Bronchial epithelial cell (primary cell): ENCODE measurements at regions not wholly inside any gene's neighbourhood (a gene's known extent, or its start where the extent isn't known, plus 50 kb on each side); places are given as distances from the start of the nearest gene placed in this dataset.
A peak's percentile ranks its signal among the peaks of the same experiment; 100 is the strongest.

ENCODE experiments used
- DNase-seq: peaks from one replicate; pipeline ENCODE4 v3.0.0-alpha.2; 2010; ENCODE audit warnings: low read depth
- FAIRE-seq: peaks from 2 replicates; lab custom pipeline; 2011; peaks lifted over from hg19 to GRCh38; lab: Jason Lieb, UNC
- H3K27me3 ChIP-seq: 2 replicates; pipeline ENCODE4 v1.5.1; 2011; ENCODE audit warnings: low read length; ENCODE audit not compliant: control insufficient read depth, insufficient read depth
- H3K36me3 ChIP-seq: 2 replicates; pipeline ENCODE4 v1.5.1; 2011; ENCODE audit warnings: low read length; ENCODE audit not compliant: control insufficient read depth, insufficient read depth
- H3K4me3 ChIP-seq: 2 replicates; pipeline ENCODE4 v1.5.1; 2011; ENCODE audit warnings: mild to moderate bottlenecking, low read depth, low read length, control low read depth
- CTCF ChIP-seq: IDR thresholded peaks from 2 replicates; pipeline ENCODE4 v1.5.1; 2011; ENCODE audit warnings: mild to moderate bottlenecking, moderate library complexity, low read length, control low read depth, inconsistent platforms; ENCODE audit not compliant: insufficient read depth, severe bottlenecking

GRCh38 chr9:14987858-14988257 lies 77.6 kb upstream of the FREM1 start:
- TF ChIP-seq CTCF: no peak
- Histone ChIP-seq H3K4me3 (no peak overlapping the region), H3K36me3 (no peaks in the 10 kb centered on the region), H3K27me3 (no peaks in the 10 kb centered on the region)
- no peak for DNase-seq
- FAIRE-seq: no peak

- no peaks in the 10 kb centered on the region for H3K36me3 ChIP-seq
- no peak for TF ChIP-seq CTCF
- no peak overlapping the region for H3K4me3 ChIP-seq
- H3K27me3 ChIP-seq: no peaks in the 10 kb centered on the region
- DNase-seq (no peak), FAIRE-seq (no peak)
Measured at GRCh38 chr9:14985419-14985818, 75.2 kb upstream of the FREM1 start.

- FAIRE-seq: no peak
- no peak for DNase-seq
- no peaks in the 10 kb centered on the region for H3K36me3 ChIP-seq
- no peaks in the 10 kb centered on the region for H3K27me3 ChIP-seq
- TF ChIP-seq CTCF: no peak
- no peak overlapping the region for H3K4me3 ChIP-seq
Measured at GRCh38 chr9:14983599-14983998, 73.4 kb upstream of the FREM1 start.

- no peak overlapping the region for H3K4me3 ChIP-seq
- FAIRE-seq: no peak
- no peak for DNase-seq
- H3K27me3 ChIP-seq: no peaks in the 10 kb centered on the region
- TF ChIP-seq CTCF: no peak
- no peaks in the 10 kb centered on the region for H3K36me3 ChIP-seq
Measured at GRCh38 chr9:14981291-14981950, 71.2 kb upstream of the FREM1 start.

- Histone ChIP-seq H3K27me3 (no peaks in the 10 kb centered on the region), H3K36me3 (no peaks in the 10 kb centered on the region), H3K4me3 (no peak overlapping the region)
- peak; percentile 13 for FAIRE-seq
- TF ChIP-seq CTCF: no peak
- no peak for DNase-seq
Measured at GRCh38 chr9:14978022-14979000, 68.1 kb upstream of the FREM1 start.
